ENCODE measurements at regions not wholly inside any gene's neighbourhood (a gene's known extent, or its start where the extent isn't known, plus 50 kb on each side); places are given as distances from the start of the nearest gene placed in this dataset.

GRCh38 chr13:32951580-32951979 is 64.6 kb upstream of the KL start:
- intact Hi-C loops (cut with micrococcal nuclease) = no loop called here
- ATAC-seq = no peak
- DNase-seq = no peak

DNA sequence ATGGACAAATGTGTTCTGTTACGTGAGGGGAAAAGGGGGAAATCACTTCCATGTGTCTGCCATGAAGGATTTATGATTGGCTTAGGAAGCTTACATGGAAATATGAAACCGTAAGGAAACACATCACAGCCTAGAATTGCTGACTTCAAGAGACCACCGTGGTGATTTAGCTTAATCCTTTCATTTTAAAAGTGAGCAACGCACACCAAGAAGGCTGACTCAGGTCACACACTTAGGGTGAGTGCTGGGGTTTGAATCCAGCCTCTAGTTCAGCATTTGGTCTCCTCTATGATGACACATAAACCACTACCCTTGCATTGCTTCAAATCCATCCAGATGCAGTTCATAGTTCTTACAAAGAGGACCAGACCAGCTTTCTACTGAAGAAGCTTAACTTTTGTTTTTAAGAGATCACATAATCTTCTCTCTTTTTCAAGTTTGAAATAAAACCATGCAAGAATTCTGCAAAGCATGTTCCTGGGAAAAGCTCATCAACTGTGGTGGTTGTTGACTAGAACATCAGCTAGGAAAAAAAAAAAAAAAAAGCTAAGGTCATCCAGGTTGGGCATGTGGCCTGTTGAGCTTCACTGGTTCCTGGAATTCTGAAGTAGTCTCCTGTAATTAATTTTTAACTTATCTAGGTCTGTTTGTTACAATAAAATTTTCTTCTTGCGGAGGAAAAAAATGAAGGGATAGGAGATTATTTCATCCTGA is 60.2 kb upstream of the KL start:
- intact Hi-C loops (cut with micrococcal nuclease) = no loop called here
- no peak for ATAC-seq
- no peak for DNase-seq

DNA sequence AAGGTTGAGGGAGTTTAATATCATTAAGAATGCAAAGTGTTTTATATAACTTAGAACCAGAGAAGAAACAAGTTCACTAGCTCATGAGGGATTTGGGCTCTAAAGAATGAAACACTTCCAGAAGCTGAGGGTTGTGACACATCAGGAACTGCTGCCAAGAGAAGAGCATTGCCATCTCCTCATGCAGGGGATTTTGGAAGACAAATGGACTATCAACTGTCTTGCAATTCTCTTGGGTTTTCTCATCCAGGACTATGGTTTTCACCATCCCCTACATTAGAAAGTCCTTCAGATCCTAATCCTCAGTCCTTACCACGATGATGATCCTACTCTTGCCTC is 59.7 kb upstream of the KL start:
- intact Hi-C loops (cut with micrococcal nuclease) = no loop called here
- DNase-seq (no peak), ATAC-seq (no peak)

GRCh38 chr13:32960626-32961025 is 55.6 kb upstream of the KL start:
- ATAC-seq = no peak
- intact Hi-C loops (cut with micrococcal nuclease) = no loop called here
- no peak for DNase-seq

GRCh38 chr13:32961724-32962123 is 54.5 kb upstream of the KL start:
- ATAC-seq (no peak), DNase-seq (no peak)
- intact Hi-C loops (cut with micrococcal nuclease) = no loop called here

DNA sequence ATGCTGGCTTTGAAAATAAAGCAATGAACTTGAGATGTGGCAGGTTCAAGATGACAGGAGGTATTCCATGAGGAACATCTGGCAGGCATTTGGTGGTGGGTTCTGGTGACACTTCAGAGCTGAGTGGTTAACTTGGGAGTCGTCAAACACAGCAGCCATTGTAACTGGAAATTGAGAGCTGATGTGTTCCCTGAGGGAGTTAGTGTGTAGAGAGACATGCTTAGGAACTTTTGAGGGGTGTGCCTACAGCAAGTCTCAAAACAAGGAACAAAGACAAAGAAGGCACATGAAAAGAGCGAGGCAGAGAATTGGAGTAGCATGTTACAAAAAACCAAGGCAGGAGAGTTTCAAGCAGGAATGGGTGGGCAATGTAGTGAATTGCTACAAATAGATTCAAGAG is 53.9 kb upstream of the KL start:
- DNase-seq (no peak), ATAC-seq (no peak)
- intact Hi-C loops (cut with micrococcal nuclease) = no loop called here

DNA sequence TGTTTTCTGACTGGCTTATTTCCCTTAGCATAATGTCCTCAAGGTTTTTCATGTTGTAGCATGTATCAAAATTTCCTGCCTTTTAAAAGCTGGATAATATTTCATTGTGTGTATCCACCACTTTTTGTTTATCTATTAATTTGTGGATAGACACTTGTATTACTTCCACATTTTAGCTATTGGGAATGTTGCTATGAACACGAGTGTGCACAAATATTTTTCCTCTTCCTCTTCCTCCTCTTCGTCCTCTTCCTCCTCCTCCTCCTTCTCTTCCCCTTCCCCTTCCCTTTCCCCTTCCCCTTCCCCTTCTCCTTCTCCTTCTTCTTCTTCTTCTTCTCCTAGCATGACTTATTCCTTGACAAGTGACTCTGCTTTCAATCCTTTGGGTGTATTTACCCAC is 51.2 kb upstream of the KL start:
- no peak for DNase-seq
- intact Hi-C loops (cut with micrococcal nuclease) = no loop called here
- no peak for ATAC-seq
